H1 (cell line): ENCODE measurements at regions not wholly inside any gene's neighbourhood (a gene's known extent, or its start where the extent isn't known, plus 50 kb on each side); places are given as distances from the start of the nearest gene placed in this dataset.
"Not testable (repeated sequence)": the region's sequence is repeated elsewhere in the genome, so short reads cannot be mapped to it uniquely, and the experiment has no call there.

Source experiments
- CTCF ChIA-PET: fragments of 300-600 bp; sonication (Branson Sonifier 250); formaldehyde crosslinking; loops from one replicate; lab custom pipeline; 2021; ENCODE audit not compliant: partially characterized antibody; lab: Charles Lee
- POLR2A ChIA-PET: fragments of 300-600 bp; sonication (Branson Sonifier 250); formaldehyde crosslinking; loops from one replicate; lab custom pipeline; 2021; ENCODE audit warnings: inconsistent platforms; ENCODE audit not compliant: partially characterized antibody; lab: Charles Lee
- DNase-seq, 2 experiments: peaks; one replicate each; pipeline versions ENCODE4 v3.0.0 to v3.0.0-alpha.2; 2010 to 2022; ENCODE audit warnings: low spot score in 2 of 2, low read depth in 1 of 2, mixed read lengths in 1 of 2
- FAIRE-seq: peaks from 2 replicates; lab custom pipeline; 2011; peaks lifted over from hg19 to GRCh38; lab: Jason Lieb, UNC
- H2AFZ ChIP-seq: 2 replicates; pipeline ENCODE4 v1.8.1; 2012; ENCODE audit warnings: low read length, inconsistent platforms
- H2AK5ac ChIP-seq: 2 replicates; pipeline ENCODE4 v1.6.1; 2013; ENCODE audit warnings: low read depth, low read length
- H2BK120ac ChIP-seq: replicated peaks from 2 replicates; pipeline ENCODE3; 2013; ENCODE audit warnings: low read depth, low read length, inconsistent platforms
- H2BK12ac ChIP-seq: 2 replicates; pipeline ENCODE4 v1.6.1; 2013; ENCODE audit warnings: low read depth, low read length
- H2BK15ac ChIP-seq: 2 replicates; pipeline ENCODE4 v1.6.1; 2013; ENCODE audit warnings: low read length
- H2BK20ac ChIP-seq: 2 replicates; pipeline ENCODE4 v1.6.1; 2013; ENCODE audit warnings: low read length
- H2BK5ac ChIP-seq: 2 replicates; pipeline ENCODE4 v1.6.1; 2013; ENCODE audit warnings: low read depth, low read length
- H3K14ac ChIP-seq: 2 replicates; pipeline ENCODE4 v1.6.1; 2013; ENCODE audit warnings: inconsistent platforms; ENCODE audit not compliant: insufficient read length
- H3K18ac ChIP-seq: 2 replicates; pipeline ENCODE4 v1.6.1; 2013; ENCODE audit warnings: low read length; ENCODE audit errors: extremely low read depth
- H3K23ac ChIP-seq: 2 replicates; pipeline ENCODE4 v1.6.1; 2013; ENCODE audit warnings: inconsistent platforms; ENCODE audit not compliant: insufficient read length
- H3K23me2 ChIP-seq: 2 replicates; pipeline ENCODE4 v1.6.1; 2013; ENCODE audit warnings: low read depth, low read length
- H3K27ac ChIP-seq: 2 replicates; pipeline ENCODE4 v1.6.1; 2011; ENCODE audit warnings: low read depth, low read length, inconsistent platforms
- H3K27me3 ChIP-seq, 4 experiments: replicated peaks in 1 of 4; 1 replicate in 1 of 4; 2 replicates in 3 of 4; pipeline versions ENCODE4 v1.6.1 to v1.8.1; 2011 to 2013; ENCODE audit warnings: low read length in 3 of 4, mild to moderate bottlenecking in 3 of 4, inconsistent platforms in 2 of 4, mixed read lengths in 2 of 4, moderate library complexity in 1 of 4; ENCODE audit not compliant: control insufficient read depth in 3 of 4, insufficient read depth in 3 of 4; ENCODE audit errors: extremely low read depth in 1 of 4
- H3K36me3 ChIP-seq, 4 experiments: 2 replicates each; pipeline versions ENCODE4 v1.6.1 to v1.8.1; 2011 to 2013; ENCODE audit warnings: mild to moderate bottlenecking in 4 of 4, low read length in 3 of 4, moderate library complexity in 2 of 4, control low read depth in 1 of 4, inconsistent platforms in 1 of 4; ENCODE audit not compliant: insufficient read depth in 4 of 4, control insufficient read depth in 2 of 4
- H3K4ac ChIP-seq: replicated peaks from 2 replicates; pipeline ENCODE3; 2013; ENCODE audit warnings: low read length, low read depth, mixed read lengths, inconsistent platforms; ENCODE audit not compliant: insufficient read length
- H3K4me1 ChIP-seq, 4 experiments: replicated peaks in 1 of 4; 1 replicate in 1 of 4; 2 replicates in 3 of 4; pipeline versions ENCODE4 v1.6.1 to v1.8.1; 2011 to 2013; ENCODE audit warnings: low read length in 3 of 4, inconsistent platforms in 2 of 4, mixed read lengths in 1 of 4; ENCODE audit not compliant: insufficient read depth in 4 of 4, control insufficient read depth in 3 of 4
- H3K4me2 ChIP-seq, 2 experiments: 2 replicates each; pipeline versions ENCODE4 v1.6.1 to v1.8.1; 2011 to 2013; ENCODE audit warnings: low read depth in 2 of 2, low read length in 2 of 2, control low read depth in 1 of 2, inconsistent platforms in 1 of 2, mild to moderate bottlenecking in 1 of 2; ENCODE audit not compliant: insufficient read depth in 1 of 2
- H3K4me3 ChIP-seq, 4 experiments: fragments of 200-600, 300-600 bp in 1 of 4; sonication (generic), shearing (Covaris generic), sonication (Bioruptor Twin) in 1 of 4; 2 replicates each; pipeline versions ENCODE4 v1.5.1 to v1.8.1; 2011 to 2016; ENCODE audit warnings: low read length in 4 of 4, low read depth in 3 of 4, control low read depth in 2 of 4, inconsistent platforms in 2 of 4, mild to moderate bottlenecking in 2 of 4, mixed read lengths in 1 of 4, moderate library complexity in 1 of 4; ENCODE audit not compliant: insufficient read depth in 2 of 4; ENCODE audit errors: extremely low read depth in 1 of 4
- H3K56ac ChIP-seq: replicated peaks from 2 replicates; pipeline ENCODE3; 2013; ENCODE audit warnings: low read depth, mild to moderate bottlenecking, mixed read lengths, low read length, inconsistent platforms; ENCODE audit not compliant: insufficient read length
- H3K79me1 ChIP-seq: 2 replicates; pipeline ENCODE4 v1.6.1; 2013; ENCODE audit warnings: low read depth, low read length, control low read depth
- H3K79me2 ChIP-seq, 2 experiments: 2 replicates each; pipeline versions ENCODE4 v1.6.1 to v1.8.1; 2012 to 2013; ENCODE audit warnings: low read length in 2 of 2, mild to moderate bottlenecking in 2 of 2, inconsistent platforms in 1 of 2; ENCODE audit not compliant: insufficient read depth in 2 of 2, control insufficient read depth in 1 of 2
- H3K9ac ChIP-seq, 4 experiments: replicated peaks in 1 of 4; 1 replicate in 1 of 4; 2 replicates in 3 of 4; pipeline versions ENCODE4 v1.6.1 to v1.8.1; 2011 to 2013; ENCODE audit warnings: low read depth in 3 of 4, low read length in 3 of 4, control low read depth in 2 of 4, mild to moderate bottlenecking in 2 of 4, moderate library complexity in 2 of 4, inconsistent platforms in 1 of 4; ENCODE audit errors: extremely low read depth in 1 of 4
- H3K9me3 ChIP-seq, 2 experiments: 2 replicates each; pipeline versions ENCODE4 v1.6.1 to v1.8.1; 2012 to 2013; ENCODE audit warnings: mild to moderate bottlenecking in 2 of 2, moderate library complexity in 2 of 2, control low read depth in 1 of 2, inconsistent platforms in 1 of 2, low read depth in 1 of 2, low read length in 1 of 2, mixed read lengths in 1 of 2; ENCODE audit not compliant: insufficient read depth in 2 of 2
- H4K20me1 ChIP-seq, 2 experiments: replicated peaks in 1 of 2; 2 replicates each; pipeline versions ENCODE3 to v1.8.1; 2011 to 2013; ENCODE audit warnings: inconsistent platforms in 2 of 2, low read length in 2 of 2, mild to moderate bottlenecking in 1 of 2; ENCODE audit not compliant: insufficient read depth in 2 of 2, control insufficient read depth in 1 of 2
- H4K5ac ChIP-seq: 2 replicates; pipeline ENCODE4 v1.6.1; 2013; ENCODE audit warnings: low read length, low read depth, mixed read lengths, inconsistent platforms; ENCODE audit not compliant: insufficient read length
- H4K8ac ChIP-seq: 2 replicates; pipeline ENCODE4 v1.8.0; 2013; ENCODE audit warnings: mild to moderate bottlenecking, moderate library complexity, low read length, inconsistent platforms; ENCODE audit not compliant: insufficient read depth; ENCODE audit errors: extremely low read depth
- H4K91ac ChIP-seq: replicated peaks from 2 replicates; pipeline ENCODE3; 2013; ENCODE audit warnings: low read length, mixed read lengths, inconsistent platforms; ENCODE audit not compliant: insufficient read length
- WGBS, 2 experiments: shearing (Covaris generic) in 1 of 2; methylation state at CpG; one replicate each; pipeline versions ENCODE4 v1.1.6 to v1.1.7; 2013 to 2015; ENCODE audit warnings: low lambda C conversion rate in 2 of 2, mixed read lengths in 2 of 2, inconsistent platforms in 1 of 2, low coverage in 1 of 2, missing lambda C conversion rate in 1 of 2; ENCODE audit not compliant: insufficient replicate concordance in 2 of 2, insufficient coverage in 1 of 2, insufficient read length in 1 of 2; ENCODE audit errors: extremely low coverage in 1 of 2, missing lambda C conversion rate in 1 of 2; 5-methylcytosine and 5-hydroxymethylcytosine counted together

DNA sequence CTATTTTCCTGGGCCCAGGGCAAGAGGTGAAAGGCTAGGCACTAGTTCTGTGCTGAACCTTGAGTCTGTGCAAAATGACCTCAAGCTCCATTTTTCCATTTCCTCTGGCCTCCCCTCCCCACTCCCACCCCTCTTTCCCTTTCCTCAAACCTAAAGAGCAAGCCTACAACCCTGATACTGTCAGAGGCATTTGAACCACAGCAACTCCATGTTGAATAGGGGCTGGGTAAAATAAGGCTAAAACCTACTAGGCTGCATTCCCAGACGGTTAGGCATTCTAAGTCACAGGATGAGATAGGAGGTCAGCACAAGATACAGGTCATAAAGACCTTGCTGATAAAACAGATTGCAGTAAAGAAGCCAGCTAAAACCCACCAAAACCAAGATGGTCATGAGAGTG is 71.9 kb upstream of the NDP start:
- H3K23ac ChIP-seq, H3K79me1 ChIP-seq, H2BK15ac ChIP-seq, H2AFZ ChIP-seq, H3K27me3 ChIP-seq, H4K8ac ChIP-seq, H3K4me2 ChIP-seq, H2BK5ac ChIP-seq, H4K5ac ChIP-seq, CTCF ChIA-PET, H2BK20ac ChIP-seq, DNase-seq, H3K4me3 ChIP-seq, H3K18ac ChIP-seq, H2AK5ac ChIP-seq, H4K20me1 ChIP-seq, H2BK120ac ChIP-seq, H3K4ac ChIP-seq, H3K27ac ChIP-seq, H3K79me2 ChIP-seq, H4K91ac ChIP-seq, POLR2A ChIA-PET, H3K23me2 ChIP-seq, H3K9me3 ChIP-seq, H3K4me1 ChIP-seq, H3K9ac ChIP-seq, H2BK12ac ChIP-seq, H3K36me3 ChIP-seq, FAIRE-seq, H3K56ac ChIP-seq, H3K14ac ChIP-seq: not testable (repeated sequence)
- 86% methylated on average over 1 of the region's 1 CpG; no CpG with 5 or more reads in 1 of the 2 experiments for WGBS, 2 experiments
